ENCODE measurements at regions not wholly inside any gene's neighbourhood (a gene's known extent, or its start where the extent isn't known, plus 50 kb on each side); places are given as distances from the start of the nearest gene placed in this dataset.

DNA sequence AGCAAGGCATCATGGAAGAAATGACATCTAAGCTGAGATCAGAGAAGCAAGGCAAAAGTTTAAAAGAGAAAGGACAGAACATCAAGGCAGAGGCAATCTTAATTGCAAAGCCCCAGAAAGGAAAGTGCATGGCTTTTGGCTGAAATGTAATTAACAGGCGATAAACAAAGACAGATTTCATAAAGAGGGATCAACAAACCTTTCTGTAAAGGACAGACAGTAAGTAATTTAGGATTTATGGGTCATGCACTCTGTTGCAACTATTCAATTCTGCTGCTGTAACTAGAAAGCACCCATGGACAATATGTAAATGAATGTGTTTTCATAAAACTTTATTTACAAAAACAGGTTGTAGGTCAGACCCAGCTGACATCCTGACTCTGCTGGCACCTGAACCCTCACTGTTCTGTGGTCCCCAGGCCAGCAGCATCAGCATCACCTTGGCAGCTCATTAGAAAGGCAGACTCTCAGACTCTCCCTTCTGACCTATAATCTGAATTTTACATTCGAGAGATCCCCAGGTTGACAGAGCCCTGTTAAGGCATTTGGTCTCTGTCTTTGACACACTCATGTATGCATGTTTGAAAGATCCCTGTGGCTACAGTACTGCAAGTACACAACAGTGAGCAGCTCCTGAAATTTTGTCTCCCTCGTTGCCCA lies 362.9 kb upstream of the NFE2L3 start:
- no peak for TF ChIP-seq CTCF (conservative IDR thresholded peaks at IDR 0.05 in 1 of 2, IDR thresholded peaks at IDR 0.05 in 1 of 2; ENCODE audit: extremely low read depth in 1 of 2, insufficient read depth in 1 of 2, low read depth in 1 of 2, low read length in 2 of 2)
- TF ChIP-seq EZH2 (IDR thresholded peaks at IDR 0.05; ENCODE audit: borderline replicate concordance, low read length) = no peak
